ENCODE measurements at regions not wholly inside any gene's neighbourhood (a gene's known extent, or its start where the extent isn't known, plus 50 kb on each side); places are given as distances from the start of the nearest gene placed in this dataset.

- no peaks in the 10 kb centered on the region for H3K27me3 ChIP-seq
- H3K4me1 ChIP-seq = no peaks in the 10 kb centered on the region
- no peaks in the 10 kb centered on the region for H3K9me3 ChIP-seq
- ATAC-seq (no peak), DNase-seq (no peak)
- intact Hi-C loops (cut with DNase I) = no loop called here
- H3K36me3 ChIP-seq = no peaks in the 10 kb centered on the region
- H3K4me3 ChIP-seq = no peak overlapping the region
- TF ChIP-seq CTCF (IDR thresholded peaks at IDR 0.05) = no peak
- no peak overlapping the region for H3K27ac ChIP-seq
Observed at GRCh38 chr9:28007097-28007817, 434.0 kb upstream of the C9orf72 start.

DNA sequence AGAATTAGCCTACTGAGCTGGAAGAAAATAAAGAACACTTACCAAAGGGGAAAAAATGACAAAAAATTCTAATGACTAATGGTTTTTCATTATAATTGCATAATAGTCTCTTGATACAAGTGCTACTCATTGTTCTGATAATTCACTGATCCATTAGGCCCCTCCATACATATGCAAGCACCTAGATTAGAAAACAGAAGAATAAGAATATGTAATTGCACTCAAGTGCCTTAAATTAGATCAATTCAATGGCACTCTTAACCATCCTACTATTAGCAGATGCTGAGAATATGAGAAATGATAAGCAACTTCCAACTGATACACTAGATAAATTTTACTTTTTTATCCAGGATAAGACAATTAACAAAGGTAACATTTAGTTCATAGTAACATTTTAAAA lies 440.9 kb upstream of the C9orf72 start:
- DNase-seq = no peak
- ATAC-seq = no peak
- no peaks in the 10 kb centered on the region for H3K9me3 ChIP-seq
- H3K27me3 ChIP-seq = no peaks in the 10 kb centered on the region
- no peak overlapping the region for H3K4me3 ChIP-seq
- H3K36me3 ChIP-seq = no peaks in the 10 kb centered on the region
- intact Hi-C loops (cut with DNase I) = no loop called here
- TF ChIP-seq CTCF (IDR thresholded peaks at IDR 0.05) = no peak
- H3K27ac ChIP-seq = no peak overlapping the region
- H3K4me1 ChIP-seq = no peaks in the 10 kb centered on the region

DNA sequence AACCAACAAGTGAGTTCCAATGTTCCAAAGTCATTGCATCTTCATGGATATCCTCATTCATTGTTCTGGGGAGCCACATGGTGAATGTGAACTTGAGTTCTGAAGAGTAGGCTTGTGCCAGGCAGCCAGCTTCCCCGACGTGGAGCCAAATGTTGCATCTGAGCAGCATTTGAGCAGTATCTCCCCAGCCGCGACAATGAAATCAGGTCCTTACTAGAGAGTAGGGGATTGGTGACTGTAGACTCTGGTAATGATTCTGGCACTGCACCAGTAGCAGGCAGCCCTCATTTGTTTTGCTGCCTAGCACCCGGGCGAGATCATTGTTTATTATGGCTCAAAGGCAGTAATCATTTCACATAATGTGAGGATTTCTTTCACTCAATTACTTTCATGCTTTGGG lies 451.4 kb upstream of the C9orf72 start:
- no peaks in the 10 kb centered on the region for H3K4me1 ChIP-seq
- H3K9me3 ChIP-seq = no peaks in the 10 kb centered on the region
- no peak for TF ChIP-seq CTCF (IDR thresholded peaks at IDR 0.05)
- DNase-seq = no peak
- no peak for ATAC-seq
- H3K4me3 ChIP-seq = no peak overlapping the region
- H3K27me3 ChIP-seq = no peaks in the 10 kb centered on the region
- no peak overlapping the region for H3K27ac ChIP-seq
- intact Hi-C loops (cut with DNase I) = no loop called here
- no peaks in the 10 kb centered on the region for H3K36me3 ChIP-seq

DNA sequence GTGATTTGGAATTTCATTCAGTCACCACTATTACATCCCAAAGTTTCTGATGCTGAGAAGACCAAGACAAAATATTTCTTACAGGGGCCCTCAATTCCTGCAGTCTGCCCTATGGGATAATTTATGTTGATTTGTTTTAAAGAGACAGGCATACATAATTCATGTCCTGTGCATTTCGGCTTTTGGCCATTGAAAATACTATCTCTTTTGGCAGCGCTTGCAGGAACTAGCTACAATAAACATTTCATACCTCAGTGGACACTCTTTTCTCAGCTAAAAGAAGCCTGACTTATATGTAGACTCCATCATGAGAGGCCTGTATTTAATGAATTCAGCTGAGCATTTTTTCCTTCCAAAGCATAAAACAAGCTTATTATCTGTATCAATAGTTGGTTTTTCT lies 451.9 kb upstream of the C9orf72 start:
- no peak for TF ChIP-seq CTCF (IDR thresholded peaks at IDR 0.05)
- Histone ChIP-seq H3K27me3 (no peaks in the 10 kb centered on the region), H3K27ac (no peak overlapping the region), H3K4me3 (no peak overlapping the region), H3K36me3 (no peaks in the 10 kb centered on the region), H3K4me1 (no peaks in the 10 kb centered on the region), H3K9me3 (no peaks in the 10 kb centered on the region)
- ATAC-seq = no peak
- no peak for DNase-seq
- intact Hi-C loops (cut with DNase I) = no loop called here

- Histone ChIP-seq H3K27me3 (no peaks in the 10 kb centered on the region), H3K27ac (no peak overlapping the region), H3K9me3 (no peaks in the 10 kb centered on the region), H3K4me1 (no peaks in the 10 kb centered on the region), H3K4me3 (no peak overlapping the region), H3K36me3 (no peaks in the 10 kb centered on the region)
- intact Hi-C loops (cut with DNase I) = no loop called here
- ATAC-seq (no peak), DNase-seq (no peak)
- no peak for TF ChIP-seq CTCF (IDR thresholded peaks at IDR 0.05)
Observed at GRCh38 chr9:28031521-28032267, 458.4 kb upstream of the C9orf72 start.
